Stimulated activated CD8-positive, alpha-beta memory T cell treated with anti-CD3 and anti-CD28 coated beads, Interleukin-15, amount 100 ng/mL, for 4 hours (primary cell): ENCODE measurements at regions not wholly inside any gene's neighbourhood (a gene's known extent, or its start where the extent isn't known, plus 50 kb on each side); places are given as distances from the start of the nearest gene placed in this dataset.
"Not testable (repeated sequence)": the region's sequence is repeated elsewhere in the genome, so short reads cannot be mapped to it uniquely, and the experiment has no call there.

Source experiments
- DNase-seq, 2 donors: peaks; one replicate each; pipeline ENCODE4 v3.0.0-alpha.2; 2020; ENCODE audit warnings: low read depth in 2 of 2

DNA sequence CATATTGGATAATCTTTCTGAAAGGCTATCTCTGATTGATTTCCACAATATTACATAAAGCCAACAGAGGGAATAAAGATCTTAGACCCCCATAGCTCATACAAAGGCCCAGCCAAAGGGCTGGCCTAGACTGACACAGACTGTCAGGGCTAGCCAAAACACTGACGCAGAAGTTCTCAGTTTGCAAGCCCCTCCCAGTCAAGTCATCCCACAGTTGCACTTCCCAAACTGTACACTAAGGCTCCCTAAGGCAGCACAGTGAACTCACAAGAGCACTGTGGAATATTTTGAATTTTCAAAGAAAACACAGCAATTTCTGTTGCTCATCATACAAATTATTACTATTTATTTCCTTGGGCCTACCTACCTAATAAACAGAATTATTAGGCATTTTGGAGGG is 244.9 kb downstream of the SP3 start:
- no peak for DNase-seq

- no peak for DNase-seq
These were observed 230.4 kb downstream of the SP3 start for GRCh38 chr2:173734797-173735196.

DNA sequence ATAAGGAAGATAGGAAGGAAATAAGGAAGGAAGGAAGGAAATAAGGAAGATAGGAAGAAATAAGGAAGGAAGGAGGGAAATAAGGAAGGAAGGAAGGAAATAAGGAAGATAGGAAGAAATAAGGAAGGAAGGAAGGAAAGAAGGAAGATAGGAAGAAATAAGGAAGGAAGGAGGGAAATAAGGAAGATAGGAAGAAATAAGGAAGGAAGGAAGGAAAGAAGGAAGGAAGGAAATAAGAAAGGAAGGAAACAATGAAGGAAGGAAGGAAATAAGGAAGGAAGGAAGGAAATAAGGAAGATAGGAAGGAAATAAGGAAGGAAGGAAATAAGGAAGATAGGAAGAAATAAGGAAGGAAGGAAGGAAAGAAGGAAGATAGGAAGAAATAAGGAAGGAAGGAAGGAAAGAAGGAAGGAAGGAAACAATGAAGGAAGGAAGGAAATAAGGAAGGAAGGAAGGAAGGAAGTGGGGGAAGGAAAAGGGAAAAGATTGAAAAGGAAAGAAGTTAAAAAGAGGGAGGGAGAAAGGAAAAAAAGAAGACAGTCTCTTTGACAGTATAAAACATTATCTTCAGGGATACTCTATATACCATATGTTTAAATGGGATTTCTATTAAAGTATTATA is 227.1 kb downstream of the SP3 start:
- DNase-seq: not testable (repeated sequence)

- DNase-seq: no peak
These were observed 226.2 kb downstream of the SP3 start for GRCh38 chr2:173739006-173739405.

- DNase-seq: no peak
These were observed 224.5 kb downstream of the SP3 start for GRCh38 chr2:173740639-173741038.

DNA sequence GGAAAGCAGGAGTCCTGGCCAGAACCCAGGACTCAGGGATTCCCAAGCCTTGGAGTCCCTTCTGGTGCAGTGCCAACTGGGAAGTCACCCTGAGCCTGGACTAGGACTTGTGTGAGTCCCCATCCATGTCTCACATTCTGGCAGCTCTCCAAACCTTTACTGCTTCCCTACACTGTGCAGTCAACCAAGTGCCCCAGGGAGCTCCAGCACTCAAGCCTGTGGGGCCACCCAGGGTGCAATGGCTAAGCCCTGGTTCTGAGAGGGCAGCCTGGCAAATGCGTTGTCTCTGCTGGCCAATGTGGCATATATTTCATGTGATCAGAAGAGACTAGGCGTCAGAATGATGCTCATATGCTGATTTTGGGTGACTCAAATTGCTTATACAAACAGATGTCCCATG is 223.4 kb downstream of the SP3 start:
- DNase-seq: no peak

DNA sequence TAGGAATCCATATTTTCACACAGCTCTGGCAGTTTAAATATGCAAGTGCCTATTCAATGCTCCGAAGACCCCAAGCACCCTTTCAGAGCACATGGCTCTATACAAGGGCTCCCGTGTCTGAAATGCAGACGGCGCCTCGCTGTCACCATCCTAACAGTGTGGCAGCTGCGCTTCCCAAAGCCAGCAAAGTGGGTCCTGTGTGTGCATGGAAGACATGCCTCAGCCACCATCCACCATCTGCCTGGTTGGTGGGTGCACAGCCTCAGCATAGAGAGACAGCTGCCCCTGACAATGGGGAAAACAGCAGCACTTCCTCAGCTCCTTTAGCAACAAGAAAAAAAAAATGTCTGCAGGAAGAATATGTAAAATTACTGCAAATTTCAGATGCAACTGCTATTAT is 218.1 kb downstream of the SP3 start:
- DNase-seq: no peak

- DNase-seq: no peak
These were observed 215.9 kb downstream of the SP3 start for GRCh38 chr2:173749315-173749714.

- no peak for DNase-seq
These were observed 214.8 kb downstream of the SP3 start for GRCh38 chr2:173750353-173750801.

GRCh38 chr2:173750831-173751230 is 214.3 kb downstream of the SP3 start:
- DNase-seq: no peak

- DNase-seq: no peak
These were observed 213.8 kb downstream of the SP3 start for GRCh38 chr2:173751245-173751975.

DNA sequence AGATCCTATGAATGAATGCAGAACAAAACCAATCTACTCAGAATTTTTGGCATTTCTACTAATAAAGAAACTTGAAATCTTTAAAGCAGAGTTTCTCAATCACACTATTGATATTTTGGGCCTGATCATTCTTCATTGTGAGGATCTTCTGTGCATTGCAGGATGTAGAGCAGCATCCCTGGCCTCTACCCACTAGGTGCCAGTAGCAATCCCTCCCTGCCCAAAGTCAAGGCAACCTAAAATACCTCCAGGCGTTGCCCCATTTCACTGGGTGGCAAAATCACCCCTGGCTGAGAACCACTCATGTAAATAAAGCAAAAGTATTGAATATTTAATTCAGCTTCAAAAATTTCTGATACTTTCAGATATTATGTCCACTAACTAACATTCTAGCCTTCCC is 213.0 kb downstream of the SP3 start:
- DNase-seq: no peak

- no peak for DNase-seq
These were observed 211.7 kb downstream of the SP3 start for GRCh38 chr2:173753441-173753840.

- DNase-seq: no peak
These were observed 211.0 kb downstream of the SP3 start for GRCh38 chr2:173754165-173754564.

DNA sequence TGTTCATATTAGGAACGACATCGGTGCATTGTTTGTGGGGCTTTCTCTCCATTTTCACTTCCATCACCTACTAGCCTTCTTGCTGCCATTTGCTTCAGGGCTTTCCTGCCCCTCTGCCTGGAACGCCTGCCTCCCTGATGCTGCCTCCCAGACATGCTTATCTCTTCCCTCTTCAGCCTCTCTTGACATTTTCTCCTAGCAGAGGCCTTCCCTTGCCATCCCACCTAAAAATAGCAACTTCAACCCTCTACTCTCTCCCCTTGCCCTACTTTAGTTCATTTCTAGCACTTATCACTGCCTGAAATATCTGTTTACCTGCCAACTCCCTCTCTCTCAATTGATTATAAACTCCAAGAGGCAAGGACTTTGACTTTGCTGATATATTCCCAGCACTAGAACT is 210.3 kb downstream of the SP3 start:
- DNase-seq: no peak

DNA sequence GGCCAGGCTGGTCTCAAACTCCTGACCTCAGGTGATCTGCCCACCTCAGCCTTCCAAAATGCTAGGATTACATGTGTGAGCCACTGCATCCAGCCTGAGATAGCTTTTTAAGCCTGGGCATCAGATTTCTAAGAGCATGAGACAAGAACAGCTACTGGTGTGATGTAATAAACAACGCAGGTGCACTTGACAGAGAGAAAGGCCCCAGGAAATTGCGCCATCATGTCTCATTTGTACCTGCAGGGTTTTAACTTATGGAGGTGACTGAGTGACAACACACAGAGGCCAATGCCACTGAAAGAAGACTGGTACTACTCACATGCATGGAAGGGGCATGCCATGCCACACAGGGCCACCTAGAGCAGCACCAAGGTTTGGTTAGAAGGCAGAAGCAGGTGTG is 209.4 kb downstream of the SP3 start:
- no peak for DNase-seq

GRCh38 chr2:173759959-173760358 is 205.2 kb downstream of the SP3 start:
- no peak for DNase-seq

GRCh38 chr2:173760553-173760952 is 204.6 kb downstream of the SP3 start:
- DNase-seq: no peak

- no peak for DNase-seq
These were observed 203.5 kb downstream of the SP3 start for GRCh38 chr2:173761603-173762119.

DNA sequence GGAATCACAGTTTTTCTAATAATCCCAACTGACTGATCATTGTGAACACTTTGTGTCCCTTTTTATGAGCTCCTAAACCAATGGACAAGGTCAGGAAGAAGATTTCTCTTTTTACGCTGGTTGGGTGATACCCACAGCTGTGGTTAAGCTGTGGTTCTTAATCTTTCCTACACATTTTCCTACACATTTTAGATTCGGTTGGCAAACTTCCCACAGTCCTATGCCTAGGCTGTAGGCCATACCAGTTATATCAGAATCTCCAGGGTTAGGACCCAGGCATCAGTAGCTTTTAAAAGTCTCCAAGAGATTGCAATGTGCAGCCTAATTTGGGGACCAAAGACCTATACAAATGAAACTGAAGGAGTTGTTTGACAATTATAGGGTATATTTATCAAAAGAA is 203.0 kb downstream of the SP3 start:
- no peak for DNase-seq

DNA sequence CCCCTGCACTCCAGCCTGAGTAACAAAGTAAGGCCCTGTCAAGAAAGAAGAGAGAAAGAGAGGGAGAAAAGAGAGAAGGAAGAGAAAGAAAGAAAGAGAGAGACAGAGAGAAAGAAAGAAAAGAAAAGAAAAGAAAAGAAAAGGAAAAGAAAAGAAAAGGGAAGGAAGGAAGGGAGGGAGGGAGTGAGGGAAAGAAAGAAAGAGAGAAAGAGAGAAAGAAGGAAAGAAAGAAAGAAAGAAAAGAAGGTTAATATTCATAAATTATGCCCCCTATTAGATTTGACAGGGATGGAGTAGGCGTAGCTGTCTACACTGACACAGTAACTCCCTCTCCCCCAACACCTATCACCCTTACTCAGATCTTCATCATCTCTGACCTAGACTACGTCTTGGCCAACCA is 202.3 kb downstream of the SP3 start:
- DNase-seq: no peak

DNA sequence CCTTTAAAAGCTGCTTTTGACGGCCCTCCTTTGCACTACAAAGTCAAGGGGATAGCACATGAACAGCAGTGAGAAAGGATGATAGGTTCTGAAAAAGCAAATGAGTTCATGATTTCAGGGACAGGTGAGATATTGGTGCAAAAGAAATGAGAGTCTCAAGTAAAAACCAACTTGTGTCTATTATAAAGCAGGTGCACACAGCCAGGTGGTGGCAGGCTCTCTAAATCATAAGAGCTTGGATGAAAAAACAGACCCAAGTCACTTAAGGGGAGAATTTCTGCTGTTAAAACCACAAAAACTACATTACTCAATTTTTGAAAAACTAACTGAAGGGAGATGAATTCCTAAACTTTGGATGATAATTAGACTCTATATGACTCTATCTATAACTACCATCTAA is 201.5 kb downstream of the SP3 start:
- DNase-seq: no peak

DNA sequence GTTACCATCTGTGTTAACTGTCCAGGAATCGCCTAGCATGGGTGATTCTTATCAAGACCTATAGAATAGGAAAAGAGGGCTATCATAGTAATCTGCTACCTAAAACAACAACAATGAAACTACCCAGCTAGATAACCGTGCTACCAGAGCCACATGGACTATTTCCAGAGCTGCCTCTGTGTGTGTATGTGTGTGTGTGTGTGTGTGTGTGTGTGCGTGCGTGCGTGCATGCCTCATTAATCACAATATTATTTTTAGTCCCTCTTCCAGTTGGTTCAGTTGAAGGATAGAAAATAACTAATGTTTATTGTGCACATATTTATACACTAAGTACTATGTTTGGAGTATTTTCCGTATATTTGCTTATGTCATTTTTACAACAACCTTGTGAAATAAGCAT is 201.1 kb downstream of the SP3 start:
- no peak for DNase-seq
